Right renal pelvis (tissue), 4 donors: ENCODE measurements at regions not wholly inside any gene's neighbourhood (a gene's known extent, or its start where the extent isn't known, plus 50 kb on each side); places are given as distances from the start of the nearest gene placed in this dataset.
"Not testable (repeated sequence)": the region's sequence is repeated elsewhere in the genome, so short reads cannot be mapped to it uniquely, and the experiment has no call there.

Source experiments
- DNase-seq, 4 donors: peaks; one replicate each; pipeline ENCODE4 v3.0.0-alpha.2; 2013; ENCODE audit warnings: low read depth in 4 of 4, low spot score in 3 of 4, missing footprints in 1 of 4

DNA sequence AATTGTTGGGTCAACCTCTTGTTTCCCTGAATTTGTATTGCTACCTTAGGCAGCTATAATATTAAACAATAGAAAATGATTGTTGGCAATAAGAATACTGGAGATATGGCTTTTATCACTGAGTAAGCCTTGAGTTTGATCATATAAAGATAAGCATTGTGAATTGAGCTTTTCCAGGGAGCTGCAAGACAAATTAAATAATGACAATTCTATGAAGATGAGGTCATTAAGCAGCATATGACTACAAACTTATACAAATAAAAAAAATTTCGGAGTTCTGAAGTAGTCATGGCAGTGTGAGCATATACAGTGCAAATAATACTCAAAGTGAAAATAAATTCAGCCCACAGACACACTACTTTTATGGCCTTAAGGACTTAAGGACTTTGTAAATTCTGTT is 161.1 kb upstream of the ANO5 start:
- DNase-seq = no peak

DNA sequence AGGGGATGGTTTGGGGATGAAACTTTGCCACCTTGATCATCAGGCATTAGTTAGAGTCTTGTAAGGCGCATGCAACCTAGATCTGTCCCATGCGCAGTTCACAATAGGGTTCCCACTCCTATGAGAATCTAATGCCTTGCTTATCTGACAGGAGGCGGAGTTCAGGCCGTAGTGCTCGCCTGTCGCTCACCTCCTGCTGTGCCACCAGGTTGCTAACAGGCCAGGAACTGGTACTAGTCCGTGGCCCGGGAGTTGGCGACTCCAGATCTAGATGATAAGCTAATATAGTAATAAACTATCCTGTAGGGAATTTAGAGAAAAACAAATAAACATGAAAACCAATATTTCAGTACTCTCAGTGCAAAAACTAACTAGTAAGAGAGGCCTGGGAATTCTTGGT is 155.4 kb upstream of the ANO5 start:
- no peak for DNase-seq

DNA sequence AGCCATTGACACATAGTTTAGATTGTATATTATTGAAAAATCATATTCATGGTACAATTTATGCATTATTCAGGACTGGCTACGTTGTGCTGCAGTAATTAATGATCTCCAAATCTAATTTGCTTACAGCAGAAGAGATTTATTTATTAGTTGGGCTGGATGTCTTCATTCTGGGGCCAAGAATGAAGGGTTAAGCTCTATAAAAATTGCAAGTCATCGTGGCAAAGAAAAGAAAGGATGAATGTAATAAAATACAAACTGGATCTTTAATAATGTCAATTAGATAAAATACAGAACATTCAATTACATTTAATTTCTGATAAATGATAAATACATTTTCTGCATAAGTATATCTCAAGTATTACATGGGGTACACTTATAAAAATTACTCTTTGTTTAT is 151.8 kb upstream of the ANO5 start:
- DNase-seq = no peak

DNA sequence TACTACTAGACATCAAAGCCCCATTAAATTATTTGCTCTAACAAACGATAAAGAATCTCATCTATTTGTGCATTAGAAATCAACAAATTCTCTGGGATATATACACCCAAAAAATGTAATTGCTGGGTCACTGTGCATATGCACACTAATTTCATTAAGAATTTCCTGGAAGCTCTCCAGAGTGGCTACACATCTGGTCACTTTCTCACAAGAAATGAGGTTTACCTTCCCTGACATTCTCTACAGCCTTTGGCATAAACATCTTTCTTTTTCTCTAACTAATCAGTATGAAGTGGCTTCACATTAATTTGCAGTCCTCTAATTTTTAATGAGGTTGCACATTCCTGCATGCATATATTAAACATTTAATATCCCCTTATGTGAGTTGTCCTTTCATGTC is 150.8 kb upstream of the ANO5 start:
- no peak for DNase-seq

DNA sequence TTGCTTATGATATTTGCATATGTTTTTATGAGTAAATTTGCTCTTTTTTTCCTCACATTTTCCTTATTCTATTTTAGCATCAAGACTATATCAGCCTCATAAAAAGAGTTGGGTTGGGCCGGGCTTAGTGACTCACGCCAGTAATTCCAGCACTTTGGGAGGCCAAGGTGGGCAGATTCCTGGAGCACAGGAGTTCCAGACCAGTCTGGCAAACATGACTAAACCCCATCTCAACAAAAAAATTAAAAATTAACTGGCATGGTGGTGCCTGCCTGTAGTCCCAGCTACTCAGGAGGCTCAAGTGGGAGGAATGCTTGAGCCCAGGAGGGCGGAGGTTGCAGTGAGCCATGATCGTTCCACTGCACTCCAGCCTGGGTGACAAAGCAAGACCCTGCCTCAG is 148.8 kb upstream of the ANO5 start:
- no peak for DNase-seq

DNA sequence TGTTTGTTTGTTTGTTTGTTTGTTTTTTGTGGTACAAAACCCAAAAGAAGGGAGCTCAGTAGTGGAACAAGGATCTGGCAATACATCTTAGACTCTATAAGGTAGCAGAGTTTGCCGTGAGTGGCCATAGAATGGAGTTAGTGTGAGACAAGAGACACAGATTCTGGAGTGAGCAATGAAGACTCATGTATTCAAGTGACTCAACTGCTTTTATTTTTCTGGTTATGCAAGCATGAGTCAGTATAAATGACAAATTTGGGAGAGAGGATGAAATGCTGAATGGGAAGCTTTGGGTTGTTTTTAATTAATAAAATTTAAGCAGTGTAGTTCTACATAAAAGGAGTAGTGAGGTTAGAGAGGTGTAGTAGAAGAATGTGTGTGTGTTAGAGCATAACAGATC is 143.6 kb upstream of the ANO5 start:
- DNase-seq = no peak

DNA sequence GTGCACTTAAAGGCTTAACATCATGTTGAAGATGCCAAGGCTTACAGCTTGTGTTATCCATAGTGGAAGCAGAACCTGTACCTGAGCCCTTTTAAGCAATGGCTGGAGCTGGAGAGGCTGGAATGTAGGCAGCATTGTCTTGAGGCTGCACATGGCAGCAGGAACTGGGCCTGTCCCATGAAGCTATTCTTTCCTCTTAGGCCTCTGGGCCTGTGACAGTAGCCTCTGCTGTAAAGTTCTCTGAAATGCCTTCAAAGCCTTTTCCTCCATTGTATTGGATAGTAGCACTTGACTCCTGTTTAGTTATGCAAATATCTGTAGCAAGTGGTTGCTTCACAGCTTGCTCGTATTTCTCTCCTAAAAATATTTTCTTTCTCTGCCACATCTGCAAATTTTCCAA is 127.4 kb upstream of the ANO5 start:
- no peak for DNase-seq

DNA sequence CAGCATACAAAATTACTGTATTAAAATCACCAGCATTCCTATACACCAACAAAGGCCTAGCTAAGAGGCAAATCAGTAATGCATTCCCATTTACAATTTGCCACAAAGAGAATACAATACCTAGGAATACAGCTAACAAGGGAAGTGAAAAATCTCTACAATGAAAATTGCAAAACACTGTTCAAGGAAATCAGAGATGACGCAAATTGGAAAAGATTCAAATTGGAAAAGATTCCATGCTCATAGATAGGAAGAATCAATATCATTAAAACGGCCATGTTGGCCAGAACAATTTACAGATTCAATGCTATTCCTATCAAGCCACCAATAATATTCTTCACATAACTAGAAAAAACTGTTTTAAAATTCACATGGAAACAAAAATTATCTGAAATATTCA is 123.0 kb upstream of the ANO5 start:
- no peak for DNase-seq

DNA sequence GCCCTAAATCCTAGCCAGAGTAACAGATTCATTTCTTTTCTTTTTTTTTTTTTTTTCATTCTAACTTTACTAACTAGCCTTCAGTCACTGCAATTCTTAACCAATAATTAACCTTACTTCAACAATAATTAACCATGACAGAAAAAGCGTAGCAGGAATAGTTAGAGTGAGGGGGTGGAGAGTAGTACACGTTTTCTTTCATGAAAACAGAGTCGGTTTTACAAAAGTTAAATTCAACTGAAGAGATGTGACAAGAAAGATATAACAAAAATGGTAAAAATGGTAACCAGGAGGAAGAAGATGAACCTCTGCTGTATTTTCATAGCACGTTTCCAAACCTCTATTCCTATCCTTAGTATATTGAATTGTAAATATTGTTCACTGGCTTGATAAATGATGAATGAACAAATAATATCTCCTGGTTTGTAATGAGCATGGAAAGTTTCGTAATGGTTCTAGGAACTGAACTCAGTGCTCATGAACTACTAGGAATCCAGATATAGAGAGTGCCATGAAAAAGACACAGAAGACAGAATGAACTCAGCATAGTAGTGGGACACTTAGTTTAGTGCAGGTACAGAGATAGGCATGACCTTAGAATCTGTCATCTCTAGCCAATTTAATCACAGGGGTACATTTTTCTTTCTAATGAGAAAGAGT is 116.5 kb upstream of the ANO5 start:
- peak; percentile 7 to 47 (median 24) for DNase-seq

DNA sequence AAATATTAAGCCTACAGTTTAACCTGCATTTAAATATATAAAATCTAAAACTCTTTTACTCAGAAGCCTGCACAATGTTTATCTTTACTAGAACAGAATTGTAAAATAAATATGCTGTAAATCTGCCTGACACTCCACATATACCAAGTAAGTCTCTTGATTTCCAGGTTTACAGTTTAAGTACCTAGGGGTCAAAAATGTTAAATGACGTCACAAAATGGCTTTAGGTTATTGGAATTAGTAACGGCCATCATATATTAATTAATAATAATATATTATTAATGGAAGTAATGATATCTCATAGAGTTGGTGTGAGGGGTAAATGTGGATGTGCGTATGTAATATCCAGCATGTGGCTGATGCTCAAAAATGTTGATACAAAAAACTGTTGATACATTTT is 114.8 kb upstream of the ANO5 start:
- DNase-seq = no peak

DNA sequence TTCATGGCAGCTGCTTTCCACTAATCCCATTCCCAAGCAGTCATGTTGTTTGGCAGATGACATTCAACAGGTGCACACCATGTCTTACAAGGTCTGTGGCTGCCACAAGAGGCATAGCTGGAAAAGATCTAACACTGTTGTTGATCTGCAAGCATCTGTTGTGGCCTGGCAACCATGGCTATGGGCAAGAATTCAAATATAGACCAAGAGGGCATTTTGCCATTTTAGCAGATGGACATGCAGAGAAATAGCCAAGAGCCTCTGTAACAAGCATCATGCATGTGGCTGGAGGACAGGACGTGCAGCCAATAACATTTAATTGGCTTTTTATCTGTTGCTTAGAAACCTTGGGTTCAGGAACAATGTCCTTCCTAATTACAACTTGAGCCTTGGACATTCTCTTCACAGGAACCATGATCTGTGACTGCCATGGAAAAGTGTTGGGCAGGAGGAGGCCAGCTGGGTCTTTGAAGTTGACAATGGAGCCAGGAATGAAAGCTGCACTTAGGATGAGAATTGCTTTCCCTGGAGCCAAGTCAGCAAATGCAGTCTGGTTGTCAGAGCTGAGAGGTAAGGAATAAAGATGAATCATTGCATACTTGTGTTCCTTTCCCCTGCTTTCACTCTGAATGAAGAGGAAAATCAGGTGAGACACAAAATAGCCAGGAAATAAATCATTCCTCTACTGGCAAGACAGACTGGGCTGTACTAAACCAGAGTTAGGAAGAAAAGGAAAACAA is 113.6 kb upstream of the ANO5 start:
- DNase-seq = no peak

DNA sequence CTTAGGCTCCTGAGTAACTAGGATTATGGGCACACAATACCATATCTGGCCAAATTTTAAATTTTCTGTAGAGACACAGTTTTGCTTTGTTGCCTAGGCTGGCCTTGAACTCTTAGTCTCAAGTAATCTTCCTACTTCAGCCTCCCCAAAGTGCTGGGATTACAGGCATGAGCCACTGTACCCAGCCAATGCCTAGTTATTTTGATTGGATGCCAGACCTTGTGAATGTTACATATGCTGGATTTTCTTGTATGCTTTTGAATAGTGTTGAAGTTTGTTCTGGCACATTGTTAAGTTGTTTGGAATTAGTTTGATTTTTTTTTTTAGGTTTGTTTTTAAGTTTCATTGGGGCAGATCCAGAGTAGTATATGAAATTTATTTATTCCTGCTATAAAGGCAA is 110.7 kb upstream of the ANO5 start:
- DNase-seq = no peak

DNA sequence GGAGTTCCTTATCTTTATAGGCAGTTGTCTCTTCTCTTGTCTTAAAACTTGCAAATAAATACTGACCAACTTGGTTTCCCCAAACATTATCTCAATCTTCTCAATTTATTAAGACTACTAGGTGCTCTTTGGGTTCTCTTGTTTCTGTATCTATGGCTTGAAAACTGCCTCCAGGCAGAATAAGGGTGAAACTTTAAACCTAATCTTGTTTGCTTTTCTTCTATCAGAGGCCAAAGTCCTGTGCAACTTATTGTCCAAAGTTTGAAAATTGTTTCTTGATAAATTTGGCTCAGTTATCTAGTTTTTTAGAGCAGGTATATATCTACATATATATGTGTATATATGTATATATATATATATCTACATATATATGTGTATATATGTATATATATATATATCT is 110.1 kb upstream of the ANO5 start:
- DNase-seq = no peak

DNA sequence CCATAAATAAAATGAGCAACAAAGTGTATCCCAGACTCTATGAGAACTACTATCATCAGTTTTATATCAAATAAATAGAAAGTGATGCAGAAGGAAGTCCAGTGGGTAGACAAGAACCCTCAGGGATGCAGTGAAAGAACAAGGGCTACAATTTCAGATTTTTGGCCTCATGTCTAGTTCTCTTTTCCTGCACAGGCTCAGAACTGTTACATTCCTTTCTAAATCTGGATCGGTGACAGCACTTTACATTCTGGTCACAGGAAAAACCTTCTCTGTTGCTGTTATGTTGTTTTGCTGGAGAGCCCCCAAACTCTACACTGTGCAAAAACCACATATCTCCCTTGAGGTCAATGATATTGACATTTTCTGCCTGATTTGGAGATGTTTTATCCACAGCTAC is 108.8 kb upstream of the ANO5 start:
- DNase-seq = no peak

DNA sequence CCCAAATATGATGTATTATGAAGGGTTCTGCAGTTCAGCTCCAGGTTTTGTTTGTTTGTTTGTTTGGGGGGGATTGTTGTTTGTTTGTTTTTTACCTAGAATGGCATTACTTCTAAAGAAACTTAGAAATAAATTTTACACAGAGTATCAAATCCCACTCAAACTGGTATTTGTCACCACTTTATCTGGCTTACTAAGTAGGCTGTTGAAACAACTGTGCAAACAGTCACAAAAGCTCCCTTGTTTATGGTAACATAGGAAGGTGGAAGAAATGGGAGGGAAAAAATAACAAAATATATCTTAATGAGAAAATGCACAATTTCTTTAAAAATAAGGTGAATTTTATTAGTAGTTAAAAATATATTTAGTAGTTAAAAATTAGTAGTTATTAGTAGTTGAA is 108.3 kb upstream of the ANO5 start:
- no peak for DNase-seq

DNA sequence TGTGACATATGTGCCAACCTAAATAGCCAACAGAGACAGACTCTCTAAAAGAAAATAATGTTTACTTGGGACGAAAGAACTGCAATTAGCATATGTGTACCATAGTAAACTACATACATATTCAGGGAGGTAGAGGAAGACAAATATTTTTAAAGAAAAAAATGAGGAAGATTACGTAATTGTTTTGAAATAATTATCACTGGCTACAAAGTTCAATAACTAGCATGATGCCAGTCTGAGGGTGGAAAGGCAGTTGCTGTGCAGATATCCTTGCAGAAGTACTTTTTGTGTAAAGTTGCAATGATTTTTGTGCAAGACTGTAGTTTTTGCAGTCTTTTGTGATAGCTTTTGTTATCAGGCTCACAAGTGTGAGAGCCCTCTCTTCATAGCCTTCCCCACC is 103.3 kb upstream of the ANO5 start:
- DNase-seq = no peak

DNA sequence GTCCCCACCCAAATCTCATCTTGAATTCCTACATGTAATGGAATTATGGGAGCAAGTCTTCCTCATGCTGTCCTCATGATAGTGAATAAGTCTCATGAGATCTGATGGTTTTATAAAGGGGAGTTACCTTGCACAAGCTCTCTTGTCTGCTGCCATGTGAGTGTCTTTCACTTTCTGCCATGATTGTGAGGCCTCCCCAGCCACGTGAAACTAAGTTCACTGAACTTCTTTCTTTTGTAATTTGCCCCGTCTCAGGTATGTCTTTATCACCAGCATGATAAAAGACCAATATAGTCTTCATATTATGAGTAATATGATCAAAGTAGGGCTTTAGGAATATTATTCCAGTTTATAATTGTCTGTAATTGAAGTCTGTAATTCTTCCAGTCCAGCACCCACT is 86.3 kb upstream of the ANO5 start:
- no peak for DNase-seq

DNA sequence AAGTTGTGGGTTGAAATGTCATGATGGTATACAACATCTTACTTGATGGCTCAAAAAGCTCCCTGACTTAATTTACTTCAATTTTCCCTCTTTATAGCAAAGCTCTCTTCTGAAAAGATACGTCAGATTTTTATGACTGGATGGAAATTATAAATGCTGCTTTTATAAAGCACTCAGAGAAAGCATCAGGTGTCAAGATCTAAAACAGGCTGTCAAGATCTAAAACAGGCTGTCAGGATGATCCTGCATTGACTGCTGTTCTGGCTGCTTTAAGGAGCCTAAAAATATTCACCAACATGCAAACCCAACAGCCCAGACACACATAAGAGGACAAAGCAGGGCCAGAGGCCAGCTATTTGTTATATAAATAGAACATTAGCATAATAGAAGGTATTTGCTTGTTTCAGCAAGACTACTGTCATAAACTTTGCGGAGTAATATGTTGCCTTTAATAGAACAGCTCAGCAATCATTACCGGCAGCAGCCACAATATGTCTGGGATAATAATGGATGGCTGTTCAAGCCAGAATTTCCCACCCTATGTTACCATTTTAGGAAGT is 77.3 kb upstream of the ANO5 start:
- no peak for DNase-seq

DNA sequence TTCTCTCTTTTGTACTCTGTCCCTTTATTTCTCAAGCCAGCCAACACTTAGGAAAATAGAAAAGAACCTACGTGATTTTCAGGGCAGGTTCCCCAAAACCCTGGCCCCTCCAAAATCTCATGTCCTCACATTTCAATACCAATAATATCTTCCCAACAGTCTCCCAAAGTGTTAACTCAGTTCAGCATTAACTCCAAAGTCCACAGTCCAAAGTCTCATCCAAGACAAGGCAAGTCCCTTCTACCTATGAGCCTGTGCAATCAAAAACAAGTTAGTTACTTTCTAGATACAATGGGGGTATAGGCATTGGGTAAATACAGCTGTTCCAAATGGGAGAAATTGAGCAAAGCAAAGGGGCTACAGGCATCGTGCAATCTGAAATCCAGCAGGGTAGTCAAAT is 64.9 kb upstream of the ANO5 start:
- DNase-seq = not testable (repeated sequence)

DNA sequence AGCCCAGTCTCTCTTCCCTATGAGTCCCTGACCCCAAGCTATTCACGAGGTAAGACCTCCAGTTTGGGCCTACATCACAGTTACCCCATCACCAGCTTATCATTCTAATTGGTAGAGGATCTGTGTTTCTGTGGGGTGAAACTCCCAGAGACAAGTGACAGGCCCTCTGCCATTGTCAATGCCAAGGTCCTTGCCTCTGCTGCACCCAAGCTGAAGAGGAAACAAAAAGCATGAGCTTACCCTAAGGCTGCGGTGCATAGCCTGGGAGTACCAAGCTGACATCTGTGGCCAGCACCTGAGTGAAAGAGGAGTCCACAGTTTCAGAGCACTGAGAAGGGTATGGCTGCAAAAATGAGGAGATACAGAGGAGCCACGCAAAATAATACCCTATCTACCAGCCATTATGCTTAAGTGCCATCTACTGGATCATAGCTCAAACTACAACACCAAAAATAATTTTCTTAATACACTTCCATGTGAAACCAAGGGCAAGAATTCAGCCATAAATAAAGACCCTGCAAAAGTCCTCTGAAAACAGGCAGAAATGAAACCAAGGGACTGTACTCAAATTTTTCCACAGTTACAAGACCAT is 62.3 kb upstream of the ANO5 start:
- no peak for DNase-seq

DNA sequence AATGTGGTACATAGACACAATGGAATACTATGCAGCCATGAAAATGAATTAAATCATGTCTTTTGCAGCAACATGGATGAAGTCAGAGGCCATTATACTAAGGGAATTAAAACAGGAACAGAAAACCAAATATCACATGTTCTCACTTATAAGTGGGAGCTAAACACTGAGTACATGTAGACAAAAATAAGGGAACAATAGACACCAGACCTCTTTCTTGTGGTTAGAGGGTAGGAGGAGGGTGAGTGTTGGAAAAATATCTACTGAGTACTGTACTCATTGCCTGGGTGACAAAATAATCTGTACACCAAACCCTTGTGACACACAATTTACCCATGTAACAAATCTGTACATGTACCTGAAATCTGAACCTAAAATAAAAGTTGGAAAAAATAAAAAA is 59.1 kb upstream of the ANO5 start:
- DNase-seq = no peak

DNA sequence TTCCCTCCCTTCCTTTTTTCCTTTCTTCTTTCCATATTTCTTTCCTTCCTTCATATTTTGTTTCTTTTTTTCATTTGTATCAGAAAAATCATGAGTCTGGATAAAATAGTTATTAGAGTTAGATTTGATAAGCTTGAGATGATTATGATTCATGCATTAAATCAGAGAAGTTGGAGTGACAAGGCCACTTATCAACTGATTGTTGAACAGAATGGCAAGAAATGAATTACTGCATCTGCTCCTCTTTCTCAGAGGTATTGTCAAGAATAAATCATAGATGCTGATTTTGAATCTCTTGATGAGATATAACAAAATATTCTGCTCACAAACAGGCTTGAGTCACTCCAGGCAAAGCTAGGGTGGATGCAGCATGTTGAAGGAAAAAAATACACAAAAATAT is 54.6 kb upstream of the ANO5 start:
- no peak for DNase-seq
